H1 (cell line): ENCODE measurements at regions not wholly inside any gene's neighbourhood (a gene's known extent, or its start where the extent isn't known, plus 50 kb on each side); places are given as distances from the start of the nearest gene placed in this dataset.

Source experiments
- CTCF ChIA-PET: fragments of 300-600 bp; sonication (Branson Sonifier 250); formaldehyde crosslinking; loops from one replicate; lab custom pipeline; 2021; ENCODE audit not compliant: partially characterized antibody; lab: Charles Lee
- POLR2A ChIA-PET: fragments of 300-600 bp; sonication (Branson Sonifier 250); formaldehyde crosslinking; loops from one replicate; lab custom pipeline; 2021; ENCODE audit warnings: inconsistent platforms; ENCODE audit not compliant: partially characterized antibody; lab: Charles Lee
- DNase-seq, 2 experiments: peaks; one replicate each; pipeline versions ENCODE4 v3.0.0 to v3.0.0-alpha.2; 2010 to 2022; ENCODE audit warnings: low spot score in 2 of 2, low read depth in 1 of 2, mixed read lengths in 1 of 2
- FAIRE-seq: peaks from 2 replicates; lab custom pipeline; 2011; peaks lifted over from hg19 to GRCh38; lab: Jason Lieb, UNC
- H2AFZ ChIP-seq: 2 replicates; pipeline ENCODE4 v1.8.1; 2012; ENCODE audit warnings: low read length, inconsistent platforms
- H2AK5ac ChIP-seq: 2 replicates; pipeline ENCODE4 v1.6.1; 2013; ENCODE audit warnings: low read depth, low read length
- H2BK120ac ChIP-seq: replicated peaks from 2 replicates; pipeline ENCODE3; 2013; ENCODE audit warnings: low read depth, low read length, inconsistent platforms
- H2BK12ac ChIP-seq: 2 replicates; pipeline ENCODE4 v1.6.1; 2013; ENCODE audit warnings: low read depth, low read length
- H2BK15ac ChIP-seq: 2 replicates; pipeline ENCODE4 v1.6.1; 2013; ENCODE audit warnings: low read length
- H2BK20ac ChIP-seq: 2 replicates; pipeline ENCODE4 v1.6.1; 2013; ENCODE audit warnings: low read length
- H2BK5ac ChIP-seq: 2 replicates; pipeline ENCODE4 v1.6.1; 2013; ENCODE audit warnings: low read depth, low read length
- H3K14ac ChIP-seq: 2 replicates; pipeline ENCODE4 v1.6.1; 2013; ENCODE audit warnings: inconsistent platforms; ENCODE audit not compliant: insufficient read length
- H3K18ac ChIP-seq: 2 replicates; pipeline ENCODE4 v1.6.1; 2013; ENCODE audit warnings: low read length; ENCODE audit errors: extremely low read depth
- H3K23ac ChIP-seq: 2 replicates; pipeline ENCODE4 v1.6.1; 2013; ENCODE audit warnings: inconsistent platforms; ENCODE audit not compliant: insufficient read length
- H3K23me2 ChIP-seq: 2 replicates; pipeline ENCODE4 v1.6.1; 2013; ENCODE audit warnings: low read depth, low read length
- H3K27ac ChIP-seq: 2 replicates; pipeline ENCODE4 v1.6.1; 2011; ENCODE audit warnings: low read depth, low read length, inconsistent platforms
- H3K27me3 ChIP-seq, 4 experiments: replicated peaks in 1 of 4; 1 replicate in 1 of 4; 2 replicates in 3 of 4; pipeline versions ENCODE4 v1.6.1 to v1.8.1; 2011 to 2013; ENCODE audit warnings: low read length in 3 of 4, mild to moderate bottlenecking in 3 of 4, inconsistent platforms in 2 of 4, mixed read lengths in 2 of 4, moderate library complexity in 1 of 4; ENCODE audit not compliant: control insufficient read depth in 3 of 4, insufficient read depth in 3 of 4; ENCODE audit errors: extremely low read depth in 1 of 4
- H3K36me3 ChIP-seq, 4 experiments: 2 replicates each; pipeline versions ENCODE4 v1.6.1 to v1.8.1; 2011 to 2013; ENCODE audit warnings: mild to moderate bottlenecking in 4 of 4, low read length in 3 of 4, moderate library complexity in 2 of 4, control low read depth in 1 of 4, inconsistent platforms in 1 of 4; ENCODE audit not compliant: insufficient read depth in 4 of 4, control insufficient read depth in 2 of 4
- H3K4ac ChIP-seq: replicated peaks from 2 replicates; pipeline ENCODE3; 2013; ENCODE audit warnings: low read length, low read depth, mixed read lengths, inconsistent platforms; ENCODE audit not compliant: insufficient read length
- H3K4me1 ChIP-seq, 4 experiments: replicated peaks in 1 of 4; 1 replicate in 1 of 4; 2 replicates in 3 of 4; pipeline versions ENCODE4 v1.6.1 to v1.8.1; 2011 to 2013; ENCODE audit warnings: low read length in 3 of 4, inconsistent platforms in 2 of 4, mixed read lengths in 1 of 4; ENCODE audit not compliant: insufficient read depth in 4 of 4, control insufficient read depth in 3 of 4
- H3K4me2 ChIP-seq, 2 experiments: 2 replicates each; pipeline versions ENCODE4 v1.6.1 to v1.8.1; 2011 to 2013; ENCODE audit warnings: low read depth in 2 of 2, low read length in 2 of 2, control low read depth in 1 of 2, inconsistent platforms in 1 of 2, mild to moderate bottlenecking in 1 of 2; ENCODE audit not compliant: insufficient read depth in 1 of 2
- H3K4me3 ChIP-seq, 4 experiments: fragments of 200-600, 300-600 bp in 1 of 4; sonication (generic), shearing (Covaris generic), sonication (Bioruptor Twin) in 1 of 4; 2 replicates each; pipeline versions ENCODE4 v1.5.1 to v1.8.1; 2011 to 2016; ENCODE audit warnings: low read length in 4 of 4, low read depth in 3 of 4, control low read depth in 2 of 4, inconsistent platforms in 2 of 4, mild to moderate bottlenecking in 2 of 4, mixed read lengths in 1 of 4, moderate library complexity in 1 of 4; ENCODE audit not compliant: insufficient read depth in 2 of 4; ENCODE audit errors: extremely low read depth in 1 of 4
- H3K56ac ChIP-seq: replicated peaks from 2 replicates; pipeline ENCODE3; 2013; ENCODE audit warnings: low read depth, mild to moderate bottlenecking, mixed read lengths, low read length, inconsistent platforms; ENCODE audit not compliant: insufficient read length
- H3K79me1 ChIP-seq: 2 replicates; pipeline ENCODE4 v1.6.1; 2013; ENCODE audit warnings: low read depth, low read length, control low read depth
- H3K79me2 ChIP-seq, 2 experiments: 2 replicates each; pipeline versions ENCODE4 v1.6.1 to v1.8.1; 2012 to 2013; ENCODE audit warnings: low read length in 2 of 2, mild to moderate bottlenecking in 2 of 2, inconsistent platforms in 1 of 2; ENCODE audit not compliant: insufficient read depth in 2 of 2, control insufficient read depth in 1 of 2
- H3K9ac ChIP-seq, 4 experiments: replicated peaks in 1 of 4; 1 replicate in 1 of 4; 2 replicates in 3 of 4; pipeline versions ENCODE4 v1.6.1 to v1.8.1; 2011 to 2013; ENCODE audit warnings: low read depth in 3 of 4, low read length in 3 of 4, control low read depth in 2 of 4, mild to moderate bottlenecking in 2 of 4, moderate library complexity in 2 of 4, inconsistent platforms in 1 of 4; ENCODE audit errors: extremely low read depth in 1 of 4
- H3K9me3 ChIP-seq, 2 experiments: 2 replicates each; pipeline versions ENCODE4 v1.6.1 to v1.8.1; 2012 to 2013; ENCODE audit warnings: mild to moderate bottlenecking in 2 of 2, moderate library complexity in 2 of 2, control low read depth in 1 of 2, inconsistent platforms in 1 of 2, low read depth in 1 of 2, low read length in 1 of 2, mixed read lengths in 1 of 2; ENCODE audit not compliant: insufficient read depth in 2 of 2
- H4K20me1 ChIP-seq, 2 experiments: replicated peaks in 1 of 2; 2 replicates each; pipeline versions ENCODE3 to v1.8.1; 2011 to 2013; ENCODE audit warnings: inconsistent platforms in 2 of 2, low read length in 2 of 2, mild to moderate bottlenecking in 1 of 2; ENCODE audit not compliant: insufficient read depth in 2 of 2, control insufficient read depth in 1 of 2
- H4K5ac ChIP-seq: 2 replicates; pipeline ENCODE4 v1.6.1; 2013; ENCODE audit warnings: low read length, low read depth, mixed read lengths, inconsistent platforms; ENCODE audit not compliant: insufficient read length
- H4K8ac ChIP-seq: 2 replicates; pipeline ENCODE4 v1.8.0; 2013; ENCODE audit warnings: mild to moderate bottlenecking, moderate library complexity, low read length, inconsistent platforms; ENCODE audit not compliant: insufficient read depth; ENCODE audit errors: extremely low read depth
- H4K91ac ChIP-seq: replicated peaks from 2 replicates; pipeline ENCODE3; 2013; ENCODE audit warnings: low read length, mixed read lengths, inconsistent platforms; ENCODE audit not compliant: insufficient read length
- CHD1 ChIP-seq: IDR thresholded peaks from 2 replicates; pipeline ENCODE4 v1.6.1; 2012; ENCODE audit warnings: low read depth, low read length, improper control_type of control experiment
- EP300 ChIP-seq, 2 experiments: IDR thresholded peaks; 1 replicate in 1 of 2; 2 replicates in 1 of 2; pipeline ENCODE4 v1.6.1; 2011 to 2012; ENCODE audit warnings: low read depth in 2 of 2, low read length in 2 of 2, mild to moderate bottlenecking in 2 of 2, borderline replicate concordance in 1 of 2, inconsistent platforms in 1 of 2, moderate library complexity in 1 of 2
- EZH2 ChIP-seq: fragments of 200-600 bp; sonication (generic); IDR thresholded peaks from 2 replicates; pipeline ENCODE4 v1.7.1; 2012; ENCODE audit warnings: low read depth, mild to moderate bottlenecking, moderate library complexity, low read length, inconsistent platforms; ENCODE audit not compliant: severe bottlenecking
- FOSL1 ChIP-seq: IDR thresholded peaks from 2 replicates; pipeline ENCODE4 v1.6.1; 2011; ENCODE audit warnings: mild to moderate bottlenecking, low read depth, low read length, moderate library complexity; ENCODE audit not compliant: insufficient read depth
- HDAC2 ChIP-seq, 2 experiments: fragments of 300-600 bp in 1 of 2; sonication (generic) in 1 of 2; IDR thresholded peaks; 2 replicates each; pipeline ENCODE4 v1.6.1; 2011 to 2012; ENCODE audit warnings: low read depth in 2 of 2, low read length in 2 of 2, mild to moderate bottlenecking in 2 of 2, moderate library complexity in 2 of 2, borderline replicate concordance in 1 of 2, inconsistent platforms in 1 of 2
- HDAC6 ChIP-seq: IDR thresholded peaks from one replicate; pipeline ENCODE4 v1.7.1; 2012; ENCODE audit warnings: low read depth, mild to moderate bottlenecking, inconsistent platforms, low read length, moderate library complexity
- KDM1A ChIP-seq: fragments of 200-600, 300-600 bp; sonication (generic); IDR thresholded peaks from 2 replicates; pipeline ENCODE4 v1.7.1; 2016; ENCODE audit warnings: mild to moderate bottlenecking, low read length, borderline replicate concordance
- KDM4A ChIP-seq: IDR thresholded peaks from one replicate; pipeline ENCODE4 v1.7.1; 2012; ENCODE audit warnings: low read depth, mild to moderate bottlenecking, moderate library complexity, low read length, inconsistent platforms; ENCODE audit not compliant: severe bottlenecking
- NANOG ChIP-seq: IDR thresholded peaks from 2 replicates; pipeline ENCODE4 v1.6.1; 2011; ENCODE audit warnings: low read length, low read depth, mild to moderate bottlenecking, inconsistent platforms; ENCODE audit not compliant: insufficient read depth, poor library complexity, severe bottlenecking
- SP1 ChIP-seq: IDR thresholded peaks from 2 replicates; pipeline ENCODE4 v1.6.1; 2011; ENCODE audit warnings: low read depth, low read length
- SP4 ChIP-seq: IDR thresholded peaks from 2 replicates; pipeline ENCODE4 v1.6.1; 2012; ENCODE audit warnings: low read length, inconsistent platforms
- TEAD4 ChIP-seq: IDR thresholded peaks from 2 replicates; pipeline ENCODE4 v1.6.1; 2012; ENCODE audit warnings: low read depth, low read length, inconsistent platforms, mixed read lengths
- WGBS, 2 experiments: shearing (Covaris generic) in 1 of 2; methylation state at CpG; one replicate each; pipeline versions ENCODE4 v1.1.6 to v1.1.7; 2013 to 2015; ENCODE audit warnings: low lambda C conversion rate in 2 of 2, mixed read lengths in 2 of 2, inconsistent platforms in 1 of 2, low coverage in 1 of 2, missing lambda C conversion rate in 1 of 2; ENCODE audit not compliant: insufficient replicate concordance in 2 of 2, insufficient coverage in 1 of 2, insufficient read length in 1 of 2; ENCODE audit errors: extremely low coverage in 1 of 2, missing lambda C conversion rate in 1 of 2; 5-methylcytosine and 5-hydroxymethylcytosine counted together
- TF ChIP-seq, protein P1 (sequence below): IDR thresholded peaks from 2 replicates; pipeline ENCODE4 v1.6.1; 2012; ENCODE audit warnings: inconsistent platforms

- 90% methylated on average over 5 of the region's 5 CpGs; no CpG with 5 or more reads in 1 of the 2 experiments for WGBS, 2 experiments
- Histone ChIP-seq H3K9ac (no peak overlapping the region), H2AK5ac (no peak overlapping the region), H3K14ac (no peak overlapping the region), H3K27ac (no peak overlapping the region), H3K23me2 (no peaks in the 10 kb centered on the region), H2BK120ac (no peak overlapping the region), H2BK12ac (no peak overlapping the region), H3K56ac (no peak overlapping the region), H2AFZ (no peak overlapping the region), H2BK15ac (no peak overlapping the region), H4K20me1 (no peaks in the 10 kb centered on the region), H3K27me3 (no peaks in the 10 kb centered on the region), H3K4ac (no peak overlapping the region), H2BK5ac (no peak overlapping the region), H4K8ac (no peak overlapping the region), H3K23ac (no peak overlapping the region), H3K79me1 (no peaks in the 10 kb centered on the region), H2BK20ac (no peak overlapping the region), H4K5ac (no peak overlapping the region), H3K4me3 (no peak overlapping the region), H4K91ac (no peak overlapping the region), H3K4me1 (peaks cover 0 to under 1% (median 0%) of the 10 kb centered on the region in 4 experiments; a peak in 2 of 7 replicates), H3K79me2 (no peaks in the 10 kb centered on the region), H3K4me2 (no peak overlapping the region), H3K36me3 (no peaks in the 10 kb centered on the region), H3K9me3 (no peaks in the 10 kb centered on the region; a peak in 1 of 4 replicates), H3K18ac (no peak overlapping the region)
- DNase-seq (no peak), FAIRE-seq (no peak)
- TF ChIP-seq TEAD4 (no peak), KDM4A (no peak), SP1 (no peak), KDM1A (no peak), SP4 (no peak), EP300 (IDR thresholded peaks at IDR 0.05; ENCODE audit: borderline replicate concordance in 1 of 2, low read depth in 2 of 2, low read length in 2 of 2) (no peak), HDAC2 (IDR thresholded peaks at IDR 0.05; ENCODE audit: borderline replicate concordance in 1 of 2, low read depth in 2 of 2, low read length in 2 of 2) (no peak), CHD1 (no peak), NANOG (no peak), HDAC6 (no peak), FOSL1 (no peak), EZH2 (no peak)
- TF ChIP-seq, protein P1, sequence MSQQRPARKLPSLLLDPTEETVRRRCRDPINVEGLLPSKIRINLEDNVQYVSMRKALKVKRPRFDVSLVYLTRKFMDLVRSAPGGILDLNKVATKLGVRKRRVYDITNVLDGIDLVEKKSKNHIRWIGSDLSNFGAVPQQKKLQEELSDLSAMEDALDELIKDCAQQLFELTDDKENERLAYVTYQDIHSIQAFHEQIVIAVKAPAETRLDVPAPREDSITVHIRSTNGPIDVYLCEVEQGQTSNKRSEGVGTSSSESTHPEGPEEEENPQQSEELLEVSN = no peak
- ChIA-PET CTCF (interaction anchor here (0.7 to 3.4 kb wide), 18 partner anchors 9 to 351 kb away, joined by 3 to 16 read pairs (median 4); no protein-coding TSS in a partner anchor), POLR2A (interaction anchor here (1.5 kb wide), 1 partner anchor 103 kb away, joined by 5 read pairs; no protein-coding TSS in a partner anchor)
These were observed 81.4 kb upstream of the SLC25A26 start for GRCh38 chr3:66139415-66139814.
